Esophagus muscularis mucosa (tissue), 4 donors: ENCODE measurements at regions not wholly inside any gene's neighbourhood (a gene's known extent, or its start where the extent isn't known, plus 50 kb on each side); places are given as distances from the start of the nearest gene placed in this dataset.

Experiments
- EP300 ChIP-seq: sonication (generic); formaldehyde crosslinking; IDR thresholded peaks from one replicate; pipeline ENCODE4 v1.6.1; 2017; ENCODE audit warnings: antibody characterized with exemption
- POLR2A ChIP-seq: fragments of 450-650 bp; IDR thresholded peaks from one replicate; pipeline ENCODE4 v1.6.1; 2017; ENCODE audit warnings: antibody characterized with exemption, moderate library complexity, mild to moderate bottlenecking, low read depth
- TF ChIP-seq, protein P1 (sequence below), 3 experiments: fragments of 200-600 bp in 2 of 3; fragments of 450-650 bp in 1 of 3; sonication (generic) in 2 of 3; IDR thresholded peaks; one replicate each; pipeline ENCODE4 v1.5.1; 2017 to 2019; ENCODE audit warnings: antibody characterized with exemption in 3 of 3, mild to moderate bottlenecking in 2 of 3, moderate library complexity in 1 of 3

- TF ChIP-seq, protein P1, sequence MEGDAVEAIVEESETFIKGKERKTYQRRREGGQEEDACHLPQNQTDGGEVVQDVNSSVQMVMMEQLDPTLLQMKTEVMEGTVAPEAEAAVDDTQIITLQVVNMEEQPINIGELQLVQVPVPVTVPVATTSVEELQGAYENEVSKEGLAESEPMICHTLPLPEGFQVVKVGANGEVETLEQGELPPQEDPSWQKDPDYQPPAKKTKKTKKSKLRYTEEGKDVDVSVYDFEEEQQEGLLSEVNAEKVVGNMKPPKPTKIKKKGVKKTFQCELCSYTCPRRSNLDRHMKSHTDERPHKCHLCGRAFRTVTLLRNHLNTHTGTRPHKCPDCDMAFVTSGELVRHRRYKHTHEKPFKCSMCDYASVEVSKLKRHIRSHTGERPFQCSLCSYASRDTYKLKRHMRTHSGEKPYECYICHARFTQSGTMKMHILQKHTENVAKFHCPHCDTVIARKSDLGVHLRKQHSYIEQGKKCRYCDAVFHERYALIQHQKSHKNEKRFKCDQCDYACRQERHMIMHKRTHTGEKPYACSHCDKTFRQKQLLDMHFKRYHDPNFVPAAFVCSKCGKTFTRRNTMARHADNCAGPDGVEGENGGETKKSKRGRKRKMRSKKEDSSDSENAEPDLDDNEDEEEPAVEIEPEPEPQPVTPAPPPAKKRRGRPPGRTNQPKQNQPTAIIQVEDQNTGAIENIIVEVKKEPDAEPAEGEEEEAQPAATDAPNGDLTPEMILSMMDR (IDR thresholded peaks at IDR 0.05) = no peak
- TF ChIP-seq POLR2A (no peak), EP300 (no peak)
Observed at GRCh38 chr12:115474539-115475353, 790.8 kb upstream of the TBX3 start.
